ENCODE measurements at regions not wholly inside any gene's neighbourhood (a gene's known extent, or its start where the extent isn't known, plus 50 kb on each side); places are given as distances from the start of the nearest gene placed in this dataset.
A peak's percentile ranks its signal among the peaks of the same experiment; 100 is the strongest.

DNA sequence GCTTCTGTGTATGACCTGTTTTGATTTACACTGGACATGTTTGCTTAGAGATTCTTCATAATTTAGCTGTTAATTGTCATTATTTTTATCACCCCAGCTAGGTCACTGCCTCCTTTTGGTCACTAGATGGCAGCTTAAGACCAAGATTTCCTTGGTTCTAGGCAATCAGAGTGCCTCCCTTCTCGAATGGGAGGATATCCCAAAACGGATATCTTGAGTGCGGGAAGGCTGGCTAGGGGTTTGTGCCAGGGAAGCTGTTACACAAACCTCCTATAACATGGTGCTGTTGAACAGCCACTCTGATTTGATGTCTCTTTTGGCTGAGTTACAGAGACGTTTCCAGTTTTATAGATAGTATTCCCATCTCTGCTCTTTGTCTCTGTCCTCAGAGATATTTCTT is 283.5 kb downstream of the S1PR1 start:
- TF ChIP-seq NKX3-1 (CRISPR knock-in tag; IDR thresholded peaks at IDR 0.05) = no peak
- no peak for TF ChIP-seq ZZZ3 (CRISPR knock-in tag; IDR thresholded peaks at IDR 0.05; ENCODE audit: borderline replicate concordance)
- TF ChIP-seq, protein P1, sequence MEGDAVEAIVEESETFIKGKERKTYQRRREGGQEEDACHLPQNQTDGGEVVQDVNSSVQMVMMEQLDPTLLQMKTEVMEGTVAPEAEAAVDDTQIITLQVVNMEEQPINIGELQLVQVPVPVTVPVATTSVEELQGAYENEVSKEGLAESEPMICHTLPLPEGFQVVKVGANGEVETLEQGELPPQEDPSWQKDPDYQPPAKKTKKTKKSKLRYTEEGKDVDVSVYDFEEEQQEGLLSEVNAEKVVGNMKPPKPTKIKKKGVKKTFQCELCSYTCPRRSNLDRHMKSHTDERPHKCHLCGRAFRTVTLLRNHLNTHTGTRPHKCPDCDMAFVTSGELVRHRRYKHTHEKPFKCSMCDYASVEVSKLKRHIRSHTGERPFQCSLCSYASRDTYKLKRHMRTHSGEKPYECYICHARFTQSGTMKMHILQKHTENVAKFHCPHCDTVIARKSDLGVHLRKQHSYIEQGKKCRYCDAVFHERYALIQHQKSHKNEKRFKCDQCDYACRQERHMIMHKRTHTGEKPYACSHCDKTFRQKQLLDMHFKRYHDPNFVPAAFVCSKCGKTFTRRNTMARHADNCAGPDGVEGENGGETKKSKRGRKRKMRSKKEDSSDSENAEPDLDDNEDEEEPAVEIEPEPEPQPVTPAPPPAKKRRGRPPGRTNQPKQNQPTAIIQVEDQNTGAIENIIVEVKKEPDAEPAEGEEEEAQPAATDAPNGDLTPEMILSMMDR (CRISPR knock-in tag; IDR thresholded peaks at IDR 0.05) = peak; percentile 75
- TF ChIP-seq, protein P2, sequence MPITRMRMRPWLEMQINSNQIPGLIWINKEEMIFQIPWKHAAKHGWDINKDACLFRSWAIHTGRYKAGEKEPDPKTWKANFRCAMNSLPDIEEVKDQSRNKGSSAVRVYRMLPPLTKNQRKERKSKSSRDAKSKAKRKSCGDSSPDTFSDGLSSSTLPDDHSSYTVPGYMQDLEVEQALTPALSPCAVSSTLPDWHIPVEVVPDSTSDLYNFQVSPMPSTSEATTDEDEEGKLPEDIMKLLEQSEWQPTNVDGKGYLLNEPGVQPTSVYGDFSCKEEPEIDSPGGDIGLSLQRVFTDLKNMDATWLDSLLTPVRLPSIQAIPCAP (CRISPR knock-in tag; IDR thresholded peaks at IDR 0.05; ENCODE audit: low read depth) = no peak
- TF ChIP-seq, protein P3, sequence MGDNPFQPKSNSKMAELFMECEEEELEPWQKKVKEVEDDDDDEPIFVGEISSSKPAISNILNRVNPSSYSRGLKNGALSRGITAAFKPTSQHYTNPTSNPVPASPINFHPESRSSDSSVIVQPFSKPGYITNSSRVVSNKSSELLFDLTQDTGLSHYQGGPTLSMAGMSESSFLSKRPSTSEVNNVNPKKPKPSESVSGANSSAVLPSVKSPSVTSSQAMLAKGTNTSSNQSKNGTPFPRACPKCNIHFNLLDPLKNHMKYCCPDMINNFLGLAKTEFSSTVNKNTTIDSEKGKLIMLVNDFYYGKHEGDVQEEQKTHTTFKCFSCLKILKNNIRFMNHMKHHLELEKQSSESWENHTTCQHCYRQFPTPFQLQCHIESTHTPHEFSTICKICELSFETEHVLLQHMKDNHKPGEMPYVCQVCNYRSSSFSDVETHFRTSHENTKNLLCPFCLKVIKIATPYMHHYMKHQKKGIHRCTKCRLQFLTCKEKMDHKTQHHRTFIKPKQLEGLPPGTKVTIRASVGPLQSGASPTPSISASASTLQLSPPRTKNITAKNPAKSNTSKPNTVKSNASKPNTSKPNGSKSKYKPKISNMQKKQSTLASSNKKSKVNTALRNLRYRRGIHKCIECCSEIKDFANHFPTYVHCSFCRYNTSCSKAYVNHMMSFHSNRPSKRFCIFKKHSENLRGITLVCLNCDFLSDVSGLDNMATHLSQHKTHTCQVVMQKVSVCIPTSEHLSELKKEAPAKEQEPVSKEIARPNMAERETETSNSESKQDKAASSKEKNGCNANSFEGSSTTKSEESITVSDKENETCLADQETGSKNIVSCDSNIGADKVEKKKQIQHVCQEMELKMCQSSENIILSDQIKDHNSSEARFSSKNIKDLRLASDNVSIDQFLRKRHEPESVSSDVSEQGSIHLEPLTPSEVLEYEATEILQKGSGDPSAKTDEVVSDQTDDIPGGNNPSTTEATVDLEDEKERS (CRISPR knock-in tag; IDR thresholded peaks at IDR 0.05) = no peak
- TF ChIP-seq NR2C2 (CRISPR knock-in tag; IDR thresholded peaks at IDR 0.05; ENCODE audit: borderline replicate concordance) = no peak

Measured in HepG2 (cell line).